K562 (cell line): ENCODE measurements at regions not wholly inside any gene's neighbourhood (a gene's known extent, or its start where the extent isn't known, plus 50 kb on each side); places are given as distances from the start of the nearest gene placed in this dataset.

Experiments
- ATAC-seq: fragments of 200-7000 bp; cut with Tn5 transposase; 3 replicates; pipeline ENCODE4 v1.9.1; 2020; ENCODE audit warnings: moderate library complexity
- BruUV-seq: library from RNA; stranded (reverse); fragments of 400-500 nt; replicated peaks from 2 replicates; lab custom pipeline; 2021; lab: Mats Ljungman, UMichigan
- CTCF ChIA-PET: fragments of 300-600 bp; formaldehyde crosslinking; extraction: SDS; loops from one replicate; lab custom pipeline; 2021; ENCODE audit warnings: low intra/inter-chr PET ratio; lab: Yijun Ruan, JAX
- POLR2A ChIA-PET: fragments of 300-600, 350-650 bp; sonication (Branson Sonifier 250); formaldehyde crosslinking; extraction: SDS; loops from one replicate; lab custom pipeline; 2021; ENCODE audit warnings: antibody characterized with exemption, inconsistent platforms; lab: Yijun Ruan, JAX
- DNase-seq, 4 experiments: peaks; one replicate each; pipeline versions ENCODE4 v3.0.0 to v3.0.0-alpha.2; 2011 to 2018; ENCODE audit warnings: low spot score in 3 of 4, mixed read lengths in 3 of 4; ENCODE audit errors: extremely low read depth in 1 of 4
- FAIRE-seq: peaks from 2 replicates; lab custom pipeline; 2011; peaks lifted over from hg19 to GRCh38; lab: Jason Lieb, UNC
- H2AFZ ChIP-seq: 2 replicates; pipeline ENCODE4 v1.6.0; 2011; ENCODE audit warnings: low read depth, low read length, control low read depth, inconsistent platforms
- H3K27ac ChIP-seq: fragments of 200-600 bp; 3 replicates; pipeline ENCODE4 v1.8.0; 2011; ENCODE audit warnings: low read depth, mild to moderate bottlenecking, control low read depth, inconsistent platforms, low read length, moderate library complexity, mixed read lengths; ENCODE audit errors: extremely low read depth
- H3K27me3 ChIP-seq, 2 experiments: fragments of 300-600 bp in 1 of 2; 2 replicates in 1 of 2; 3 replicates in 1 of 2; pipeline versions ENCODE4 v1.6.0 to v1.8.0; 2011; ENCODE audit warnings: inconsistent platforms in 2 of 2, low read length in 2 of 2, mild to moderate bottlenecking in 1 of 2, mixed read lengths in 1 of 2, moderate library complexity in 1 of 2; ENCODE audit not compliant: control insufficient read depth in 2 of 2, insufficient read depth in 2 of 2
- H3K36me3 ChIP-seq: fragments of 300-600 bp; 3 replicates; pipeline ENCODE4 v1.8.0; 2011; ENCODE audit warnings: mild to moderate bottlenecking, low read length, inconsistent platforms; ENCODE audit not compliant: control insufficient read depth, insufficient read depth
- H3K4me1 ChIP-seq, 2 experiments: fragments of 200-600 bp in 1 of 2; replicated peaks in 1 of 2; 2 replicates in 1 of 2; 3 replicates in 1 of 2; pipeline versions ENCODE4 v1.5.1 to v1.8.0; 2011; ENCODE audit warnings: inconsistent platforms in 2 of 2, low read length in 2 of 2, mild to moderate bottlenecking in 1 of 2, mixed read lengths in 1 of 2, moderate library complexity in 1 of 2; ENCODE audit not compliant: control insufficient read depth in 2 of 2, insufficient read depth in 2 of 2
- H3K4me2 ChIP-seq: 2 replicates; pipeline ENCODE4 v1.6.1; 2011; ENCODE audit warnings: low read length, control low read depth, inconsistent platforms, mixed read lengths; ENCODE audit not compliant: insufficient read depth
- H3K4me3 ChIP-seq: fragments of 200-600 bp; sonication (generic), shearing (Covaris generic); 2 replicates; pipeline ENCODE4 v1.5.1; 2016; ENCODE audit warnings: control low read depth, inconsistent platforms
- H3K79me2 ChIP-seq: fragments of 200-600 bp; 3 replicates; pipeline ENCODE4 v1.8.0; 2011; ENCODE audit warnings: low read length, inconsistent platforms; ENCODE audit not compliant: control insufficient read depth, insufficient read depth
- H3K9ac ChIP-seq, 2 experiments: 2 replicates each; pipeline versions ENCODE4 v1.6.0 to v1.6.1; 2011; ENCODE audit warnings: low read depth in 2 of 2, low read length in 2 of 2, control low read depth in 1 of 2, inconsistent platforms in 1 of 2, mild to moderate bottlenecking in 1 of 2, mixed read lengths in 1 of 2; ENCODE audit not compliant: insufficient read depth in 1 of 2
- H3K9me1 ChIP-seq: one replicate; pipeline ENCODE4 v1.6.0; 2011; ENCODE audit warnings: inconsistent platforms, mild to moderate bottlenecking, low read length, moderate library complexity; ENCODE audit not compliant: control insufficient read depth, insufficient read depth
- H3K9me3 ChIP-seq: replicated peaks from 2 replicates; pipeline ENCODE4 v1.5.1; 2011; ENCODE audit warnings: low read depth, low read length, inconsistent platforms; ENCODE audit not compliant: control insufficient read depth, insufficient read depth
- H4K20me1 ChIP-seq: replicated peaks from 2 replicates; pipeline ENCODE4 v1.6.1; 2011; ENCODE audit warnings: low read length, inconsistent platforms, mixed read lengths; ENCODE audit not compliant: control insufficient read depth, insufficient read depth
- ARID1B ChIP-seq: fragments of 450-650 bp; IDR thresholded peaks from 2 replicates; pipeline ENCODE4 v1.6.1; 2016; ENCODE audit warnings: antibody characterized with exemption, mild to moderate bottlenecking, inconsistent platforms
- JUN ChIP-seq, 2 experiments: sonication (generic) in 1 of 2; formaldehyde crosslinking in 1 of 2; IDR thresholded peaks; 2 replicates each; pipeline versions ENCODE4 v1.6.1 to v1.8.0; 2012 to 2022; ENCODE audit warnings: borderline replicate concordance in 2 of 2, mild to moderate bottlenecking in 2 of 2, improper control_type of control experiment in 1 of 2, low read depth in 1 of 2, low read length in 1 of 2, missing genetic modification reagents in 1 of 2
- KAT7 ChIP-seq: sonication (generic); formaldehyde crosslinking; IDR thresholded peaks from 2 replicates; pipeline ENCODE4 v1.8.0; 2022; ENCODE audit warnings: missing genetic modification reagents, mild to moderate bottlenecking, borderline replicate concordance
- STAT6 ChIP-seq: sonication (generic); formaldehyde crosslinking; IDR thresholded peaks from 2 replicates; pipeline ENCODE4 v1.8.1; 2023; ENCODE audit warnings: mild to moderate bottlenecking, missing genetic modification reagents
- WGBS: fragments of 100-300 bp; shearing (Covaris generic); methylation state at CpG from one replicate; pipeline ENCODE4 v1.1.6; 2016; ENCODE audit warnings: low coverage, mixed read lengths; ENCODE audit not compliant: insufficient coverage; ENCODE audit errors: missing lambda C conversion rate; 5-methylcytosine and 5-hydroxymethylcytosine counted together
- in situ Hi-C: fragments of 300-500 bp; cut with MboI; formaldehyde crosslinking; loops from 4 replicates; pipeline ENCODE4 v1.15.0; 2018; ENCODE audit warnings: inconsistent platforms, mixed read lengths
- intact Hi-C: fragments of 100-400 bp; cut with micrococcal nuclease; formaldehyde crosslinking; loops from 2 replicates; pipeline ENCODE4 v1.14.2; 2022
- TF ChIP-seq, protein P1 (sequence below), 2 experiments: fragments of 450-650 bp in 1 of 2; IDR thresholded peaks; 2 replicates each; pipeline ENCODE4 v1.6.1; 2011 to 2017; ENCODE audit warnings: low read depth in 2 of 2, antibody characterized with exemption in 1 of 2, borderline replicate concordance in 1 of 2, low read length in 1 of 2, mild to moderate bottlenecking in 1 of 2, mixed read lengths in 1 of 2; ENCODE audit not compliant: control insufficient read depth in 1 of 2

DNA sequence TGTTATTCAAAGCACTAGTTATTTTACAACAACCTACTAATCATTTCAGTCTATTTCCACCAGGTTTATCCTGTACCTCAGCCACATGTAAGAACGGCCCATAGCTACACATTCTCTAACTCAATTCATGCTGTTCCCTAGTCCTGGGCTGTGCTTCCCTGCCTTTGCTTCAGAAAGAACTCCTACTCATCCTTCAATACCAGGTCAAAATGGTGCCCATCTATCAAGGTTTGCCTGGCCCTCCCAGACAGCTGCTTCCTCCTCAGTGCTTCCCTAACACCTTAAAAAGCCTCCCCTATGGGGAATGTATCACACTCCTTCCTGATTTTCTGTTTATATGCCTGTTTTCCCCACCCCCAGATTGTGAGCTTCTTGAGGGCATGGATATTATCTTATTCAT, 400.7 kb downstream of the MN1 start:
- H3K4me3 ChIP-seq = no peak overlapping the region
- H3K4me1 ChIP-seq = no peaks in the 10 kb centered on the region
- ChIA-PET CTCF (no interaction called here), POLR2A (no interaction called here)
- no peak for TF ChIP-seq KAT7 (CRISPR knock-in tag)
- TF ChIP-seq, protein P1, sequence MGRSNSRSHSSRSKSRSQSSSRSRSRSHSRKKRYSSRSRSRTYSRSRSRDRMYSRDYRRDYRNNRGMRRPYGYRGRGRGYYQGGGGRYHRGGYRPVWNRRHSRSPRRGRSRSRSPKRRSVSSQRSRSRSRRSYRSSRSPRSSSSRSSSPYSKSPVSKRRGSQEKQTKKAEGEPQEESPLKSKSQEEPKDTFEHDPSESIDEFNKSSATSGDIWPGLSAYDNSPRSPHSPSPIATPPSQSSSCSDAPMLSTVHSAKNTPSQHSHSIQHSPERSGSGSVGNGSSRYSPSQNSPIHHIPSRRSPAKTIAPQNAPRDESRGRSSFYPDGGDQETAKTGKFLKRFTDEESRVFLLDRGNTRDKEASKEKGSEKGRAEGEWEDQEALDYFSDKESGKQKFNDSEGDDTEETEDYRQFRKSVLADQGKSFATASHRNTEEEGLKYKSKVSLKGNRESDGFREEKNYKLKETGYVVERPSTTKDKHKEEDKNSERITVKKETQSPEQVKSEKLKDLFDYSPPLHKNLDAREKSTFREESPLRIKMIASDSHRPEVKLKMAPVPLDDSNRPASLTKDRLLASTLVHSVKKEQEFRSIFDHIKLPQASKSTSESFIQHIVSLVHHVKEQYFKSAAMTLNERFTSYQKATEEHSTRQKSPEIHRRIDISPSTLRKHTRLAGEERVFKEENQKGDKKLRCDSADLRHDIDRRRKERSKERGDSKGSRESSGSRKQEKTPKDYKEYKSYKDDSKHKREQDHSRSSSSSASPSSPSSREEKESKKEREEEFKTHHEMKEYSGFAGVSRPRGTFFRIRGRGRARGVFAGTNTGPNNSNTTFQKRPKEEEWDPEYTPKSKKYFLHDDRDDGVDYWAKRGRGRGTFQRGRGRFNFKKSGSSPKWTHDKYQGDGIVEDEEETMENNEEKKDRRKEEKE (IDR thresholded peaks at IDR 0.05; ENCODE audit: borderline replicate concordance in 1 of 2, control insufficient read depth in 1 of 2, low read depth in 2 of 2, low read length in 1 of 2) = no peak
- TF ChIP-seq ARID1B = no peak
- TF ChIP-seq JUN (IDR thresholded peaks at IDR 0.05; ENCODE audit: borderline replicate concordance, low read depth, low read length) = no peak
- no peak for TF ChIP-seq JUN (CRISPR knock-in tag; IDR thresholded peaks at IDR 0.05; ENCODE audit: borderline replicate concordance)
- no peak for TF ChIP-seq STAT6 (CRISPR knock-in tag)
- no peak for ATAC-seq
- in situ Hi-C loops (loop anchor here (25.0 kb wide), 2 partner anchors 411 to 611 kb away; partner anchors contain the start of gene MN1), intact Hi-C loops (loop anchor here (10.0 kb wide), 1 partner anchor 404 kb away; the partner anchor contains the start of gene MN1)
- H3K9me3 ChIP-seq = no peaks in the 10 kb centered on the region
- no peak for DNase-seq
- FAIRE-seq = no peak
- H3K4me2 ChIP-seq = no peak overlapping the region
- H3K27me3 ChIP-seq = peaks cover 0 to 2% of the 10 kb centered on the region in 2 experiments; a peak in 1 of 5 replicates
- H3K9me1 ChIP-seq = no peaks in the 10 kb centered on the region
- no TSS peak for BruUV-seq
- H3K9ac ChIP-seq = no peak overlapping the region
- H2AFZ ChIP-seq = no peak overlapping the region
- H3K27ac ChIP-seq = no peak overlapping the region
- no CpG with 5 or more reads among the region's 1 CpG for WGBS
- no peaks in the 10 kb centered on the region for H4K20me1 ChIP-seq
- no peaks in the 10 kb centered on the region for H3K79me2 ChIP-seq
- no peaks in the 10 kb centered on the region for H3K36me3 ChIP-seq
